PFSK-1 (cell line): ENCODE measurements at regions not wholly inside any gene's neighbourhood (a gene's known extent, or its start where the extent isn't known, plus 50 kb on each side); places are given as distances from the start of the nearest gene placed in this dataset.

Experiments
- FOXP2 ChIP-seq: optimal IDR thresholded peaks from 2 replicates; pipeline ENCODE3; 2011; ENCODE audit warnings: borderline replicate concordance, control low read depth, inconsistent platforms; ENCODE audit not compliant: insufficient read depth; ENCODE audit errors: extremely low read length, extremely low read depth
- POLR2AphosphoS5 ChIP-seq: IDR thresholded peaks from 2 replicates; pipeline ENCODE4 v1.6.1; 2012; ENCODE audit warnings: low read depth, mild to moderate bottlenecking, control low read depth, low read length, moderate library complexity
- REST ChIP-seq, 2 experiments: IDR thresholded peaks; 2 replicates each; pipeline versions ENCODE4 v1.6.1 to v1.8.0; 2011 to 2012; ENCODE audit warnings: low read depth in 2 of 2, low read length in 2 of 2, control low read depth in 1 of 2, inconsistent platforms in 1 of 2, mild to moderate bottlenecking in 1 of 2, moderate library complexity in 1 of 2; ENCODE audit not compliant: insufficient read depth in 1 of 2
- SIN3A ChIP-seq: IDR thresholded peaks from 2 replicates; pipeline ENCODE4 v1.6.1; 2012; ENCODE audit warnings: mild to moderate bottlenecking, low read length, moderate library complexity, borderline replicate concordance; ENCODE audit not compliant: insufficient read depth
- TAF1 ChIP-seq: IDR thresholded peaks from 2 replicates; pipeline ENCODE4 v1.6.1; 2012; ENCODE audit warnings: low read length, control low read depth, borderline replicate concordance; ENCODE audit not compliant: insufficient read depth

- no peak for TF ChIP-seq TAF1
- peak in 1 of 2 experiments; percentile 71; a peak in 1 of 4 replicates for TF ChIP-seq REST (IDR thresholded peaks at IDR 0.05; ENCODE audit: insufficient read depth in 1 of 2, low read depth in 2 of 2, low read length in 2 of 2)
These were observed 235.6 kb upstream of the CHD6 start for GRCh38 chr20:41853806-41854205.

- TF ChIP-seq REST (IDR thresholded peaks at IDR 0.05; ENCODE audit: insufficient read depth in 1 of 2, low read depth in 2 of 2, low read length in 2 of 2) = no peak
- TF ChIP-seq TAF1 = no peak
These were observed 230.0 kb upstream of the CHD6 start for GRCh38 chr20:41848180-41848579.

GRCh38 chr20:41837669-41838224 is 219.6 kb upstream of the CHD6 start:
- TF ChIP-seq REST (IDR thresholded peaks at IDR 0.05; ENCODE audit: insufficient read depth in 1 of 2, low read depth in 2 of 2, low read length in 2 of 2) = no peak
- TF ChIP-seq FOXP2 = no peak
- TF ChIP-seq SIN3A = no peak
- no peak for TF ChIP-seq POLR2AphosphoS5
- TF ChIP-seq TAF1 = no peak

- no peak for TF ChIP-seq TAF1
- no peak for TF ChIP-seq POLR2AphosphoS5
- TF ChIP-seq FOXP2 = no peak
- TF ChIP-seq REST (IDR thresholded peaks at IDR 0.05; ENCODE audit: insufficient read depth in 1 of 2, low read depth in 2 of 2, low read length in 2 of 2) = no peak
- TF ChIP-seq SIN3A = no peak
These were observed 215.6 kb upstream of the CHD6 start for GRCh38 chr20:41833739-41834138.

- TF ChIP-seq REST (IDR thresholded peaks at IDR 0.05; ENCODE audit: insufficient read depth in 1 of 2, low read depth in 2 of 2, low read length in 2 of 2) (no peak), FOXP2 (no peak)
These were observed 212.5 kb upstream of the CHD6 start for GRCh38 chr20:41830702-41831101.
